ENCODE measurements at regions not wholly inside any gene's neighbourhood (a gene's known extent, or its start where the extent isn't known, plus 50 kb on each side); places are given as distances from the start of the nearest gene placed in this dataset.
"Not testable (repeated sequence)": the region's sequence is repeated elsewhere in the genome, so short reads cannot be mapped to it uniquely, and the experiment has no call there.

- Histone ChIP-seq H3K27ac (ENCODE audit: low read depth, low read length) (no peak overlapping the region), H3K4me3 (ENCODE audit: low read length) (no peak overlapping the region), H3K27me3 (ENCODE audit: control insufficient read depth, insufficient read depth, low read length) (no peaks in the 10 kb centered on the region), H3K4me1 (ENCODE audit: control insufficient read depth, insufficient read depth, low read length) (no peaks in the 10 kb centered on the region), H3K36me3 (ENCODE audit: control insufficient read depth, insufficient read depth, low read length) (no peaks in the 10 kb centered on the region), H3K9ac (ENCODE audit: low read length) (no peak overlapping the region)
These were observed 153.2 kb downstream of the ZNF486 start for GRCh38 chr19:20320191-20320590.

GRCh38 chr19:20318616-20319015, 151.6 kb downstream of the ZNF486 start:
- H3K27me3 ChIP-seq (ENCODE audit: control insufficient read depth, insufficient read depth, low read length), result no peaks in the 10 kb centered on the region
- H3K27ac ChIP-seq (ENCODE audit: low read depth, low read length), result no peak overlapping the region

GRCh38 chr19:20315543-20315942, 148.5 kb downstream of the ZNF486 start:
- Histone ChIP-seq H3K27ac (ENCODE audit: low read depth, low read length) (no peak overlapping the region), H3K36me3 (ENCODE audit: control insufficient read depth, insufficient read depth, low read length) (no peaks in the 10 kb centered on the region), H3K4me3 (ENCODE audit: low read length) (no peak overlapping the region), H3K4me1 (ENCODE audit: control insufficient read depth, insufficient read depth, low read length) (no peaks in the 10 kb centered on the region), H3K9ac (ENCODE audit: low read length) (no peak overlapping the region), H3K27me3 (ENCODE audit: control insufficient read depth, insufficient read depth, low read length) (no peaks in the 10 kb centered on the region)

More at GRCh38 chr19:20318616-20319015, 151.6 kb downstream of the ZNF486 start:
- no peaks in the 10 kb centered on the region for H3K4me1 ChIP-seq (ENCODE audit: control insufficient read depth, insufficient read depth, low read length)
- no peaks in the 10 kb centered on the region for H3K36me3 ChIP-seq (ENCODE audit: control insufficient read depth, insufficient read depth, low read length)
- no peak overlapping the region for H3K4me3 ChIP-seq (ENCODE audit: low read length)
- H3K9ac ChIP-seq (ENCODE audit: low read length), result no peak overlapping the region

GRCh38 chr19:20313894-20314293, 146.9 kb downstream of the ZNF486 start:
- Histone ChIP-seq H3K4me3 (ENCODE audit: low read length) (no peak overlapping the region), H3K27ac (ENCODE audit: low read depth, low read length) (no peak overlapping the region), H3K36me3 (ENCODE audit: control insufficient read depth, insufficient read depth, low read length) (no peaks in the 10 kb centered on the region)

GRCh38 chr19:20307127-20307526, 140.1 kb downstream of the ZNF486 start:
- H3K27me3 ChIP-seq (ENCODE audit: control insufficient read depth, insufficient read depth, low read length), result no peaks in the 10 kb centered on the region
- H3K4me1 ChIP-seq (ENCODE audit: control insufficient read depth, insufficient read depth, low read length), result no peaks in the 10 kb centered on the region
- no peak overlapping the region for H3K4me3 ChIP-seq (ENCODE audit: low read length)
- H3K27ac ChIP-seq (ENCODE audit: low read depth, low read length), result no peak overlapping the region
- no peak overlapping the region for H3K9ac ChIP-seq (ENCODE audit: low read length)
- H3K36me3 ChIP-seq (ENCODE audit: control insufficient read depth, insufficient read depth, low read length), result no peaks in the 10 kb centered on the region

More at GRCh38 chr19:20313894-20314293, 146.9 kb downstream of the ZNF486 start:
- no peaks in the 10 kb centered on the region for H3K27me3 ChIP-seq (ENCODE audit: control insufficient read depth, insufficient read depth, low read length)
- H3K4me1 ChIP-seq (ENCODE audit: control insufficient read depth, insufficient read depth, low read length), result no peaks in the 10 kb centered on the region
- no peak overlapping the region for H3K9ac ChIP-seq (ENCODE audit: low read length)

GRCh38 chr19:20296314-20296713, 129.3 kb downstream of the ZNF486 start:
- H3K27ac ChIP-seq (ENCODE audit: low read depth, low read length); H3K36me3 ChIP-seq (ENCODE audit: control insufficient read depth, insufficient read depth, low read length); H3K9ac ChIP-seq (ENCODE audit: low read length); H3K4me3 ChIP-seq (ENCODE audit: low read length); H3K27me3 ChIP-seq (ENCODE audit: control insufficient read depth, insufficient read depth, low read length); H3K4me1 ChIP-seq (ENCODE audit: control insufficient read depth, insufficient read depth, low read length): not testable (repeated sequence)

GRCh38 chr19:20294181-20294580, 127.2 kb downstream of the ZNF486 start:
- H3K27ac ChIP-seq (ENCODE audit: low read depth, low read length), result no peak overlapping the region
- no peaks in the 10 kb centered on the region for H3K4me1 ChIP-seq (ENCODE audit: control insufficient read depth, insufficient read depth, low read length)
- no peak overlapping the region for H3K9ac ChIP-seq (ENCODE audit: low read length)
- H3K27me3 ChIP-seq (ENCODE audit: control insufficient read depth, insufficient read depth, low read length), result no peaks in the 10 kb centered on the region
- H3K36me3 ChIP-seq (ENCODE audit: control insufficient read depth, insufficient read depth, low read length), result no peaks in the 10 kb centered on the region
- H3K4me3 ChIP-seq (ENCODE audit: low read length), result no peak overlapping the region

GRCh38 chr19:20292520-20292919, 125.5 kb downstream of the ZNF486 start:
- not testable (repeated sequence) for H3K4me1 ChIP-seq (ENCODE audit: control insufficient read depth, insufficient read depth, low read length); H3K4me3 ChIP-seq (ENCODE audit: low read length); H3K27me3 ChIP-seq (ENCODE audit: control insufficient read depth, insufficient read depth, low read length); H3K9ac ChIP-seq (ENCODE audit: low read length); H3K36me3 ChIP-seq (ENCODE audit: control insufficient read depth, insufficient read depth, low read length); H3K27ac ChIP-seq (ENCODE audit: low read depth, low read length)

- no peaks in the 10 kb centered on the region for H3K36me3 ChIP-seq (ENCODE audit: control insufficient read depth, insufficient read depth, low read length)
- H3K4me3 ChIP-seq (ENCODE audit: low read length), result no peak overlapping the region
These were observed 122.2 kb downstream of the ZNF486 start for GRCh38 chr19:20289186-20289585.

GRCh38 chr19:20287070-20287469, 120.1 kb downstream of the ZNF486 start:
- Histone ChIP-seq H3K36me3 (ENCODE audit: control insufficient read depth, insufficient read depth, low read length) (no peaks in the 10 kb centered on the region), H3K4me1 (ENCODE audit: control insufficient read depth, insufficient read depth, low read length) (no peaks in the 10 kb centered on the region), H3K27ac (ENCODE audit: low read depth, low read length) (no peak overlapping the region), H3K9ac (ENCODE audit: low read length) (no peak overlapping the region), H3K4me3 (ENCODE audit: low read length) (no peak overlapping the region), H3K27me3 (ENCODE audit: control insufficient read depth, insufficient read depth, low read length) (no peaks in the 10 kb centered on the region)

More at GRCh38 chr19:20289186-20289585, 122.2 kb downstream of the ZNF486 start:
- H3K27me3 ChIP-seq (ENCODE audit: control insufficient read depth, insufficient read depth, low read length), result no peaks in the 10 kb centered on the region
- H3K9ac ChIP-seq (ENCODE audit: low read length), result no peak overlapping the region
- H3K4me1 ChIP-seq (ENCODE audit: control insufficient read depth, insufficient read depth, low read length), result no peaks in the 10 kb centered on the region
- no peak overlapping the region for H3K27ac ChIP-seq (ENCODE audit: low read depth, low read length)

GRCh38 chr19:20285876-20286275, 118.9 kb downstream of the ZNF486 start:
- not testable (repeated sequence) for H3K9ac ChIP-seq (ENCODE audit: low read length); H3K4me1 ChIP-seq (ENCODE audit: control insufficient read depth, insufficient read depth, low read length); H3K4me3 ChIP-seq (ENCODE audit: low read length); H3K36me3 ChIP-seq (ENCODE audit: control insufficient read depth, insufficient read depth, low read length); H3K27ac ChIP-seq (ENCODE audit: low read depth, low read length); H3K27me3 ChIP-seq (ENCODE audit: control insufficient read depth, insufficient read depth, low read length)

GRCh38 chr19:20279516-20279915, 112.5 kb downstream of the ZNF486 start:
- Histone ChIP-seq H3K4me3 (ENCODE audit: low read length) (no peak overlapping the region), H3K9ac (ENCODE audit: low read length) (no peak overlapping the region), H3K27ac (ENCODE audit: low read depth, low read length) (no peak overlapping the region), H3K4me1 (ENCODE audit: control insufficient read depth, insufficient read depth, low read length) (no peaks in the 10 kb centered on the region), H3K27me3 (ENCODE audit: control insufficient read depth, insufficient read depth, low read length) (no peaks in the 10 kb centered on the region), H3K36me3 (ENCODE audit: control insufficient read depth, insufficient read depth, low read length) (no peaks in the 10 kb centered on the region)

GRCh38 chr19:20278342-20278741, 111.3 kb downstream of the ZNF486 start:
- Histone ChIP-seq H3K9ac (ENCODE audit: low read length) (no peak overlapping the region), H3K36me3 (ENCODE audit: control insufficient read depth, insufficient read depth, low read length) (no peaks in the 10 kb centered on the region), H3K4me1 (ENCODE audit: control insufficient read depth, insufficient read depth, low read length) (no peaks in the 10 kb centered on the region), H3K27me3 (ENCODE audit: control insufficient read depth, insufficient read depth, low read length) (no peaks in the 10 kb centered on the region), H3K27ac (ENCODE audit: low read depth, low read length) (no peak overlapping the region), H3K4me3 (ENCODE audit: low read length) (no peak overlapping the region)
